A549 (cell line): ENCODE measurements at regions not wholly inside any gene's neighbourhood (a gene's known extent, or its start where the extent isn't known, plus 50 kb on each side); places are given as distances from the start of the nearest gene placed in this dataset.
"Not testable (repeated sequence)": the region's sequence is repeated elsewhere in the genome, so short reads cannot be mapped to it uniquely, and the experiment has no call there.

Experiments
- CHD4 ChIP-seq: fragments of 200-600 bp; sonication (generic); IDR thresholded peaks from 2 replicates; pipeline ENCODE4 v1.6.1; 2016; ENCODE audit warnings: antibody characterized with exemption, mild to moderate bottlenecking, borderline replicate concordance
- HDAC2 ChIP-seq: fragments of 200-600 bp; sonication (generic); IDR thresholded peaks from 2 replicates; pipeline ENCODE4 v1.6.1; 2016
- KDM1A ChIP-seq: fragments of 200-600 bp; sonication (generic); IDR thresholded peaks from 2 replicates; pipeline ENCODE4 v1.6.1; 2016; ENCODE audit warnings: low read depth, mild to moderate bottlenecking
- NPAS2 ChIP-seq: fragments of 250-450 bp; sonication (Bioruptor Pico); IDR thresholded peaks from 2 replicates; pipeline ENCODE4 v1.8.0; 2022; ENCODE audit warnings: mild to moderate bottlenecking, moderate library complexity, borderline replicate concordance
- POLR2A ChIP-seq: IDR thresholded peaks from 2 replicates; pipeline ENCODE4 v1.6.1; 2012; ENCODE audit warnings: mild to moderate bottlenecking, low read length
- RAD21 ChIP-seq, 2 experiments: fragments of >200 bp in 1 of 2; sonication (Bioruptor Twin) in 1 of 2; formaldehyde crosslinking in 1 of 2; IDR thresholded peaks in 1 of 2; conservative IDR thresholded peaks in 1 of 2; 2 replicates in 1 of 2; 3 replicates in 1 of 2; pipeline ENCODE4 v1.6.1; 2012 to 2018; ENCODE audit warnings: inconsistent platforms in 1 of 2
- ZNF302 ChIP-seq: fragments of 250-450 bp; sonication (Bioruptor Pico); IDR thresholded peaks from 2 replicates; pipeline ENCODE4 v1.9.0; 2021; ENCODE audit warnings: inconsistent platforms, mild to moderate bottlenecking, moderate library complexity
- TF ChIP-seq, protein P1 (sequence below): IDR thresholded peaks from 2 replicates; pipeline ENCODE4 v1.6.1; 2012
- TF ChIP-seq, protein P2 (sequence below): fragments of 150-350 bp; IDR thresholded peaks from 2 replicates; pipeline ENCODE4 v1.6.1; 2014; ENCODE audit warnings: low read depth, mild to moderate bottlenecking, low read length
- TF ChIP-seq, protein P3 (sequence below): fragments of >200 bp; sonication (Bioruptor Twin); formaldehyde crosslinking; IDR thresholded peaks from 3 replicates; pipeline ENCODE4 v1.5.1; 2016

DNA sequence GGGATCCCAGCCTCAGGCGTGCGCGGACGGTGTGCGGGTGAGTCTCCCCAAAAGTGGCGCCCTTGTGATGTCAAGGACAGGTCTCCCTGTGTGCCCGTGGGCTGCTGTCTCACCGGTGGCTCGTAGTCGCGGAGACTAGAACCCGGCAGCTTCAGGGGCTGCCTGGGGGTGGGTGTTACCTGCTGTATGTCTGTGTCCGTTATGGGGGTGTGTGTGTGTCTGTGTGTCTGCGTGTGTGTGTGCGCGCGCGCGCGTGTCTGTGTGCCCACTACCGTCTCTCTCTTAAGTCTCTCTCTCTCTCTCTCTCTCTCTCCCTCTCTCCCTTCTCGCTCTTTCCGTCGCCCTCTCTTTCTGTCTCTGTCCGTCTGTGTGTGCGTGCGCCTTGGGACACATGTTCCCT, 170.0 kb upstream of the ZNG1F start:
- not testable (repeated sequence) for TF ChIP-seq RAD21 (conservative IDR thresholded peaks at IDR 0.05 in 1 of 2, IDR thresholded peaks at IDR 0.05 in 1 of 2); NPAS2; CHD4; KDM1A; POLR2A; HDAC2; ZNF302 (CRISPR knock-in tag)
- TF ChIP-seq, protein P1, sequence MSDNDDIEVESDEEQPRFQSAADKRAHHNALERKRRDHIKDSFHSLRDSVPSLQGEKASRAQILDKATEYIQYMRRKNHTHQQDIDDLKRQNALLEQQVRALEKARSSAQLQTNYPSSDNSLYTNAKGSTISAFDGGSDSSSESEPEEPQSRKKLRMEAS = not testable (repeated sequence)
- TF ChIP-seq, protein P2, sequence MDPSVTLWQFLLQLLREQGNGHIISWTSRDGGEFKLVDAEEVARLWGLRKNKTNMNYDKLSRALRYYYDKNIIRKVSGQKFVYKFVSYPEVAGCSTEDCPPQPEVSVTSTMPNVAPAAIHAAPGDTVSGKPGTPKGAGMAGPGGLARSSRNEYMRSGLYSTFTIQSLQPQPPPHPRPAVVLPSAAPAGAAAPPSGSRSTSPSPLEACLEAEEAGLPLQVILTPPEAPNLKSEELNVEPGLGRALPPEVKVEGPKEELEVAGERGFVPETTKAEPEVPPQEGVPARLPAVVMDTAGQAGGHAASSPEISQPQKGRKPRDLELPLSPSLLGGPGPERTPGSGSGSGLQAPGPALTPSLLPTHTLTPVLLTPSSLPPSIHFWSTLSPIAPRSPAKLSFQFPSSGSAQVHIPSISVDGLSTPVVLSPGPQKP = not testable (repeated sequence)
- TF ChIP-seq, protein P3, sequence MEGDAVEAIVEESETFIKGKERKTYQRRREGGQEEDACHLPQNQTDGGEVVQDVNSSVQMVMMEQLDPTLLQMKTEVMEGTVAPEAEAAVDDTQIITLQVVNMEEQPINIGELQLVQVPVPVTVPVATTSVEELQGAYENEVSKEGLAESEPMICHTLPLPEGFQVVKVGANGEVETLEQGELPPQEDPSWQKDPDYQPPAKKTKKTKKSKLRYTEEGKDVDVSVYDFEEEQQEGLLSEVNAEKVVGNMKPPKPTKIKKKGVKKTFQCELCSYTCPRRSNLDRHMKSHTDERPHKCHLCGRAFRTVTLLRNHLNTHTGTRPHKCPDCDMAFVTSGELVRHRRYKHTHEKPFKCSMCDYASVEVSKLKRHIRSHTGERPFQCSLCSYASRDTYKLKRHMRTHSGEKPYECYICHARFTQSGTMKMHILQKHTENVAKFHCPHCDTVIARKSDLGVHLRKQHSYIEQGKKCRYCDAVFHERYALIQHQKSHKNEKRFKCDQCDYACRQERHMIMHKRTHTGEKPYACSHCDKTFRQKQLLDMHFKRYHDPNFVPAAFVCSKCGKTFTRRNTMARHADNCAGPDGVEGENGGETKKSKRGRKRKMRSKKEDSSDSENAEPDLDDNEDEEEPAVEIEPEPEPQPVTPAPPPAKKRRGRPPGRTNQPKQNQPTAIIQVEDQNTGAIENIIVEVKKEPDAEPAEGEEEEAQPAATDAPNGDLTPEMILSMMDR = not testable (repeated sequence)
